OCI-LY3 (cell line): ENCODE measurements at regions not wholly inside any gene's neighbourhood (a gene's known extent, or its start where the extent isn't known, plus 50 kb on each side); places are given as distances from the start of the nearest gene placed in this dataset.

Experiments used
- H2AFZ ChIP-seq: fragments of 200-600, 300-600 bp; shearing (Covaris generic); 2 replicates; pipeline ENCODE4 v1.6.0; 2014; ENCODE audit warnings: antibody characterized with exemption, low read depth, low read length
- H3K27ac ChIP-seq: fragments of 200-600, 300-600 bp; sonication (generic); 2 replicates; pipeline ENCODE4 v1.5.1; 2014; ENCODE audit warnings: mild to moderate bottlenecking, low read length, moderate library complexity, mixed read lengths
- H3K27me3 ChIP-seq: fragments of 200-600, 300-600 bp; sonication (generic); 2 replicates; pipeline ENCODE4 v1.6.1; 2014; ENCODE audit warnings: low read depth, low read length, mixed read lengths
- H3K36me3 ChIP-seq: fragments of 200-600, 300-600 bp; sonication (generic); replicated peaks from 2 replicates; pipeline ENCODE3; 2014; ENCODE audit warnings: low read depth, low read length, mixed read lengths
- H3K4me1 ChIP-seq: fragments of 300-600, 200-600 bp; sonication (generic); 2 replicates; pipeline ENCODE4 v1.6.1; 2014; ENCODE audit warnings: low read length, mixed read lengths
- H3K4me2 ChIP-seq: fragments of 200-600, 300-600 bp; sonication (generic); 2 replicates; pipeline ENCODE4 v1.6.1; 2014; ENCODE audit warnings: low read length, mixed read lengths
- H3K4me3 ChIP-seq: fragments of 300-600, 200-600 bp; sonication (generic); 2 replicates; pipeline ENCODE4 v1.5.1; 2014; ENCODE audit warnings: antibody characterized with exemption, mild to moderate bottlenecking, low read length, moderate library complexity
- H3K79me2 ChIP-seq: fragments of 300-600, 200-600 bp; shearing (Covaris generic); 2 replicates; pipeline ENCODE4 v1.6.1; 2014; ENCODE audit warnings: mild to moderate bottlenecking, low read length, mixed read lengths
- H3K9ac ChIP-seq: fragments of 300-600, 200-600 bp; shearing (Covaris generic); 2 replicates; pipeline ENCODE4 v1.6.0; 2014; ENCODE audit warnings: mild to moderate bottlenecking, low read length, moderate library complexity
- H3K9me3 ChIP-seq: fragments of 200-600, 300-600 bp; shearing (Covaris generic); 2 replicates; pipeline ENCODE4 v1.6.1; 2014; ENCODE audit warnings: low read length, mixed read lengths; ENCODE audit not compliant: insufficient read depth
- H4K20me1 ChIP-seq: fragments of 200-600, 300-600 bp; sonication (generic); 2 replicates; pipeline ENCODE4 v1.6.1; 2016; ENCODE audit warnings: low read length, mixed read lengths; ENCODE audit not compliant: insufficient read depth
- EZH2phosphoT487 ChIP-seq: fragments of 200-600 bp; shearing (Covaris generic); IDR thresholded peaks from 2 replicates; pipeline ENCODE4 v1.6.1; 2018; ENCODE audit warnings: antibody characterized with exemption, mixed run types, low read depth
- TF ChIP-seq, protein P1 (sequence below): fragments of 200-600, 300-600 bp; sonication (generic); IDR thresholded peaks from 2 replicates; pipeline ENCODE4 v1.5.1; 2014; ENCODE audit warnings: antibody characterized with exemption, low read length, low read depth

DNA sequence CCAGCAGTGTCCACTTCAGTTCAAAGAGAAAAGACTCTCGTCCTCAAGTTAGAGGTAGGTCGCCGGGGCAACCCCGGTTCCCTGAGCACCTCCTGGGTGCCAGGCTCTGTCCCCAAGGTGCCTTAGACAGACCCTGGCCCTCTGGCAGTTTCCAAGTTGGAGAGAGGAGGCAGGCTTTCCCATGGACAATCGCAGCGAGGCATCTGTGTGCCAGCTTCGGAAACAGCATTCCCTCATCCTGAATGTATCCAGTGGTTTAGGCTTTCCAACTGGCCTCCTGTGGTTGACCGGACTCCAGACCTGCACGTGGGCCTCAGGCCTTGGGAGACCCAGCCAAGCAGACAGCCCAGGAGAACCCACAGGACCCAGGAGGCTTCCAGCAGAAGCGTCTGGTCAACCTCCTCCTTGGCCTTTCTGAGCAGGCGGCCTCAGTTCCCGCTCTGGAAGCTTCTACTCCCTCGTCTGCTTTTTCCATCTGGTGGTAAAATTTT is 70.3 kb downstream of the KCNF1 start:
- Histone ChIP-seq H3K27me3 (no peaks in the 10 kb centered on the region), H4K20me1 (no peaks in the 10 kb centered on the region), H3K4me1 (no peaks in the 10 kb centered on the region), H3K9me3 (no peaks in the 10 kb centered on the region), H3K4me2 (no peak overlapping the region), H3K9ac (no peak overlapping the region), H3K27ac (no peak overlapping the region), H3K36me3 (no peaks in the 10 kb centered on the region), H3K79me2 (no peaks in the 10 kb centered on the region), H2AFZ (no peak overlapping the region), H3K4me3 (no peak overlapping the region)
- TF ChIP-seq, protein P1, sequence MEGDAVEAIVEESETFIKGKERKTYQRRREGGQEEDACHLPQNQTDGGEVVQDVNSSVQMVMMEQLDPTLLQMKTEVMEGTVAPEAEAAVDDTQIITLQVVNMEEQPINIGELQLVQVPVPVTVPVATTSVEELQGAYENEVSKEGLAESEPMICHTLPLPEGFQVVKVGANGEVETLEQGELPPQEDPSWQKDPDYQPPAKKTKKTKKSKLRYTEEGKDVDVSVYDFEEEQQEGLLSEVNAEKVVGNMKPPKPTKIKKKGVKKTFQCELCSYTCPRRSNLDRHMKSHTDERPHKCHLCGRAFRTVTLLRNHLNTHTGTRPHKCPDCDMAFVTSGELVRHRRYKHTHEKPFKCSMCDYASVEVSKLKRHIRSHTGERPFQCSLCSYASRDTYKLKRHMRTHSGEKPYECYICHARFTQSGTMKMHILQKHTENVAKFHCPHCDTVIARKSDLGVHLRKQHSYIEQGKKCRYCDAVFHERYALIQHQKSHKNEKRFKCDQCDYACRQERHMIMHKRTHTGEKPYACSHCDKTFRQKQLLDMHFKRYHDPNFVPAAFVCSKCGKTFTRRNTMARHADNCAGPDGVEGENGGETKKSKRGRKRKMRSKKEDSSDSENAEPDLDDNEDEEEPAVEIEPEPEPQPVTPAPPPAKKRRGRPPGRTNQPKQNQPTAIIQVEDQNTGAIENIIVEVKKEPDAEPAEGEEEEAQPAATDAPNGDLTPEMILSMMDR: no peak
- no peak for TF ChIP-seq EZH2phosphoT487

DNA sequence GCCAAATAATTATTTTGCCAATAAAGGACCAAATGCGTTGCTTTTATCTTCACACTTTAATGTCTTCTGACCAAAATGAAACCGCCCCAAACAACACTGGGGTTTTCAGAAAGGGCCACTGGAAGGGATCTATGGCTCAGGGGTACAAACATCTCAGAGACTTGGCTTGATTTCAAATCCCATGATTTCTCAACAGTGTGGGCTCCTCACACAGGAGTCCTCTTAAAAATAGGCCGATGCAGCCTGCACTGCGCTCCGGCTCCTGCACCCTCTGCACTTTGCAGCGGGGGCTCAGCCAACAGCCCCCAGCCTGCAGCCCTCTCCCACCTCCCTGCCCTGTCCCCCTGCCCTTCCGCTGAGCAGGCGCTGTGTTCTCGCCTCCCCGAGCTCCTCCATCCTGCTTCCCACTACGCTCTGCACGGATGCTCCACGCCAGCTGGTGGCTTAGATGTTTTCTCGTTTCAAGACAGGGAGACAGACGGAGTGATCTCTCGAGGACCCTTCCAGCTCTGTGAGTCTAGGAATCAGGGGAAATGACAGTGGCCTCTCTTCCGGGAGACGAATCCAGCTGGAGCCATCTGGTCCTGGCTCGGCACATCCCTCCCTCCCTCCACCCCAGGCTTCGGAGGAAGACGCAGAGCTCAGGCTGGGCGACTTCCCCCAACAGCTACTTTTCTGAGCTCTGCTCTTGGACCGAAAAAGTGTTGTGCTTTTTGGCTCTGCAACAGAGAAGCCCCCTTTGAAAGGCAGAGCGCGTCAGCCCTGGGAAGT is 71.4 kb downstream of the KCNF1 start:
- H3K27me3 ChIP-seq: no peaks in the 10 kb centered on the region

DNA sequence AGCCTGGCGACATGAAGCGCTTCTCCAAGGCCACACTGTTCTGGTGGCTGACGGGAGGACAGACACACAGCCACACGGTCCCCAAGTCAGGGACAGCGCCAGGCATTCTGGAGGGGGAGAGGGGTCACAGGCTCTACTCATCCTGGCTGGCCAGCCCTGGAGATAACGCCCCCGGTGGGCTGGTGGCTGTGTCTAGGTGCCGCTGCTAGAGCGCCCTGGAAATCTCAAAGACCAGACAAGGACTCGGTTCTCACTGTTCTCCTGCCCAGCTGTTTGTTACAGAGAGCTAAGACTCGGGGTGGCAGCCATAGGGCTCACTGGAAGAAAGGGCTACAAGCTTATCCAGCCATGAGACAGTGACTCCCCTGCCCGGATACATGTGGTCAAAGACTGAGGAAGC is 72.0 kb downstream of the KCNF1 start:
- H2AFZ ChIP-seq: no peak overlapping the region
- no peak overlapping the region for H3K9ac ChIP-seq
- H3K79me2 ChIP-seq: no peaks in the 10 kb centered on the region
- H3K36me3 ChIP-seq: no peaks in the 10 kb centered on the region
- H3K27me3 ChIP-seq: no peaks in the 10 kb centered on the region
- no peaks in the 10 kb centered on the region for H4K20me1 ChIP-seq
- no peaks in the 10 kb centered on the region for H3K4me1 ChIP-seq
- no peak overlapping the region for H3K4me2 ChIP-seq
- TF ChIP-seq EZH2phosphoT487: no peak
- TF ChIP-seq, protein P1: no peak
- no peak overlapping the region for H3K27ac ChIP-seq
- no peaks in the 10 kb centered on the region for H3K9me3 ChIP-seq
- no peak overlapping the region for H3K4me3 ChIP-seq

More for the DNA sequence above, 71.4 kb downstream of the KCNF1 start:
- Histone ChIP-seq H4K20me1 (no peaks in the 10 kb centered on the region), H3K79me2 (no peaks in the 10 kb centered on the region), H3K9me3 (no peaks in the 10 kb centered on the region), H3K9ac (no peak overlapping the region), H3K4me2 (no peak overlapping the region), H3K4me3 (no peak overlapping the region), H3K4me1 (no peaks in the 10 kb centered on the region), H2AFZ (no peak overlapping the region), H3K36me3 (no peaks in the 10 kb centered on the region), H3K27ac (no peak overlapping the region)
- no peak for TF ChIP-seq EZH2phosphoT487
- TF ChIP-seq, protein P1: no peak

DNA sequence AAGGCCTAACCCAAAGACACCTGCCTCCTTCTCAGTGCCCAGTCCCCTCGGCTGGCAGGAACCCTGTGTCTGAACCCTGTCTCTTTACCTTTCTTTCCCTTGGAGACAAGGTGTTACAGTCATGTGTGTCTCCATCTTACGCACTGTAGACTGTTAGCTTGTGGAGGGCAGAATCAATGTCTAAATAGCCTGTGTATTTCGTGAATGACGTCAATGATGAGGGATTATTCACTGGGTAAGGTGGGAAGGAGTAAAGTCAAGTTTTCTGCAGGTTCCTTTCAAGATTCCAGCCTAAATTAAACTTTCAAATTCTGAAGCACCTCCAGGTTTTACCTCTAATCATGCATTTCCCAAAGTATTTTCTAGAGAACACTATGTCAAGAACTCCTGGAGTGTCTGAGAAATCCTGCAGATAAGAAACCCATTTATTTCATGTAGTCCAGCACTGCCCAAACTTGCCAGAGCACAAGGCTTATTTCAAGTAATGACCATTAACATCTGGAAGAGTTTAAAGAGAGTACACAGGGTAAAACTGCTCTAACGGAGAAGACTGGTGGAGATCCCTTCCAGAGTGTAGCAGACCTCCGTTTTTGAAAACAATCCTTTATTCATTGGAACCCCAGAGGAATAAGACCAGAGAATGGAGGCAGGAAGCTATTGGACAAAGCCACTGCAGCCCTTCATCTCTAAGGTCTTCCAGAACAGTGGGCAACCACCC is 72.8 kb downstream of the KCNF1 start:
- Histone ChIP-seq H3K4me2 (no peak overlapping the region), H3K4me1 (no peaks in the 10 kb centered on the region), H3K9me3 (no peaks in the 10 kb centered on the region), H3K9ac (no peak overlapping the region), H3K79me2 (no peaks in the 10 kb centered on the region), H4K20me1 (no peaks in the 10 kb centered on the region), H3K27me3 (no peaks in the 10 kb centered on the region), H3K27ac (no peak overlapping the region), H3K36me3 (no peaks in the 10 kb centered on the region), H3K4me3 (no peak overlapping the region), H2AFZ (no peak overlapping the region)
- TF ChIP-seq, protein P1: no peak
- no peak for TF ChIP-seq EZH2phosphoT487
